Omental fat pad (tissue), 3 donors: ENCODE measurements at regions not wholly inside any gene's neighbourhood (a gene's known extent, or its start where the extent isn't known, plus 50 kb on each side); places are given as distances from the start of the nearest gene placed in this dataset.

ENCODE experiments used
- ATAC-seq: fragments of 150-250 bp; one replicate; pipeline ENCODE4 v1.9.1; 2016; ENCODE audit warnings: mild to moderate bottlenecking, moderate library complexity; ENCODE audit not compliant: low FRiP score
- DNase-seq: peaks from one replicate; pipeline ENCODE4 v3.0.0-alpha.2; 2019; ENCODE audit warnings: low spot score
- TF ChIP-seq, protein P1 (sequence below), 3 donors: fragments of 450-650 bp; IDR thresholded peaks; one replicate each; pipeline ENCODE4 v1.5.1; 2016 to 2017; ENCODE audit warnings: antibody characterized with exemption in 3 of 3, mild to moderate bottlenecking in 3 of 3, moderate library complexity in 2 of 3

DNA sequence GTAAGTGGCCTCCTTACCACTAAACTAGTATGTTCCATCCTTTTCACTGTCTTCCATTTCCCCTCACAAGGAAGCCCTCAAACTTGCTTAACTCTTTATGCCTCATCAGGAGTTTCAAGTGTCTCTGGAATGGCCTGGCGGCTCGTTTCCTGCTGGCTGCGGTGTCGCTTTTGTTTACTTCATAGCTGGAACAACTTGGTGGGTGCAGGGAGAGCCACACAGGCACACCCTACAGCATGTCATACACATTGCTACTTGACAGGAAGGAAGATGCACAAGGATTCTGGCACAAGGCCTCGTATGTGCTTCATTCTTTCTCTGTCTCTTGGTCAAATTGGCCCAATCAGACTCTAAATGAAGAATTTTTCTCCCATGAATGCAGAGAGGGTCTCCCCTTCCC lies 488.3 kb downstream of the FOXO1 start:
- TF ChIP-seq, protein P1, sequence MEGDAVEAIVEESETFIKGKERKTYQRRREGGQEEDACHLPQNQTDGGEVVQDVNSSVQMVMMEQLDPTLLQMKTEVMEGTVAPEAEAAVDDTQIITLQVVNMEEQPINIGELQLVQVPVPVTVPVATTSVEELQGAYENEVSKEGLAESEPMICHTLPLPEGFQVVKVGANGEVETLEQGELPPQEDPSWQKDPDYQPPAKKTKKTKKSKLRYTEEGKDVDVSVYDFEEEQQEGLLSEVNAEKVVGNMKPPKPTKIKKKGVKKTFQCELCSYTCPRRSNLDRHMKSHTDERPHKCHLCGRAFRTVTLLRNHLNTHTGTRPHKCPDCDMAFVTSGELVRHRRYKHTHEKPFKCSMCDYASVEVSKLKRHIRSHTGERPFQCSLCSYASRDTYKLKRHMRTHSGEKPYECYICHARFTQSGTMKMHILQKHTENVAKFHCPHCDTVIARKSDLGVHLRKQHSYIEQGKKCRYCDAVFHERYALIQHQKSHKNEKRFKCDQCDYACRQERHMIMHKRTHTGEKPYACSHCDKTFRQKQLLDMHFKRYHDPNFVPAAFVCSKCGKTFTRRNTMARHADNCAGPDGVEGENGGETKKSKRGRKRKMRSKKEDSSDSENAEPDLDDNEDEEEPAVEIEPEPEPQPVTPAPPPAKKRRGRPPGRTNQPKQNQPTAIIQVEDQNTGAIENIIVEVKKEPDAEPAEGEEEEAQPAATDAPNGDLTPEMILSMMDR (IDR thresholded peaks at IDR 0.05), result no peak
- no peak for DNase-seq
- no peak for ATAC-seq

DNA sequence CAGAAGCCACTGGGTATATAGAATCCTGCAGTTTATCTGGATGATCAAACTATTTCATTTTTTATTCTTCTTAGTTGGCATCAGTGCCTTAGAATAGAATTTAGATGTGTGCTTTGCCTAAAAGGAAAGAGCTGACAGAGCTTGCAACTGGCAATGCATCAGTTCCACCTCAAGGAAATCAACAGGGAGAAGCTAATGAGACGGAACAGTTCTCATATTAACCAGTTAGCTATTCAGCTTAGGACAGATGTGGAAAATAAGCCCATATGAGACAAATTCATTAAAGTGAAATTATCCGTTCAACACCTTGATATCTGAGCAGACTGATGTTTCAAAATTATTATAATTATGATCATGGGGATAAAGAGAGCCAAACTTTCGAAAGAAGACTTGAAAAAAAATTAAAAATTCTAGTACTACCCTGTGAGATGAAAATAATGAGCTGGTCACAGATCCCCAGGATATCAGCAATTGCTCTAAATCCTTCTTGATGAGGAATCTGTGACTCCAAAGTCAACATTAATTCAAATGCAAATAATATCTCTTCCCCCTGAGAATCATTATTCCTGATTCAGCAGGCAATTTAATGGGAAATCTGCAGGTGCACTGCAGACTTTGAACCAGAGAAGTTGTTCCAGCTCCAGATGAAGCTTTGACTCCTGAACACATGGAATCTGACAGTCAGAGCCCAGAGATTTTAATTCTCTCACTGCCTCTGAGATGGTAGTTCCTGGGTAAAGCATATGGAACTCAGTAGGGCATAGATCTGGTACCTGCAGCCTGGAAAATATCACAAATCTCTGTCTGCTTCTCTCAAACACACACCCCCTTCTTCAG lies 486.8 kb downstream of the FOXO1 start:
- ATAC-seq, result no peak

DNA sequence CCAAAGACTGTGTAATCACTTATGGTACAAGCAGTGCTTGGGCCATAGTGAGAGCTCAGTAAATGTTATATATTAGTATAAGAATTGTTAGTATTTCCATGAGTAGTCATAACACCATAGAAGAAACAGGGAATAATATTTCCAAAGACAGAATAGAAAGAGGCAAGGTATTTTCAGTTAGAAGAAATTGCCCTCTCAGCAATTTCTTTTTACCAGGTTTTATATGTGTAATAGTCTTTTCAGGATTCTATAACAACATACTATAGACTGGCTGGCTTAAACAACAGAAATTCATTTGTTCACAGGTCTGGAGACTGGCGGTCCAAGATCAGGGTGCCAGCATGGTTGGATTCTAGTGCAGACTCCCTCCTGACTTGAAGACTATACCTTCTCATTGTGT lies 485.7 kb downstream of the FOXO1 start:
- no peak for DNase-seq
- no peak for ATAC-seq
- TF ChIP-seq, protein P1 (IDR thresholded peaks at IDR 0.05), result no peak

More for the DNA sequence above, 486.8 kb downstream of the FOXO1 start:
- TF ChIP-seq, protein P1 (IDR thresholded peaks at IDR 0.05), result no peak
- DNase-seq, result no peak

DNA sequence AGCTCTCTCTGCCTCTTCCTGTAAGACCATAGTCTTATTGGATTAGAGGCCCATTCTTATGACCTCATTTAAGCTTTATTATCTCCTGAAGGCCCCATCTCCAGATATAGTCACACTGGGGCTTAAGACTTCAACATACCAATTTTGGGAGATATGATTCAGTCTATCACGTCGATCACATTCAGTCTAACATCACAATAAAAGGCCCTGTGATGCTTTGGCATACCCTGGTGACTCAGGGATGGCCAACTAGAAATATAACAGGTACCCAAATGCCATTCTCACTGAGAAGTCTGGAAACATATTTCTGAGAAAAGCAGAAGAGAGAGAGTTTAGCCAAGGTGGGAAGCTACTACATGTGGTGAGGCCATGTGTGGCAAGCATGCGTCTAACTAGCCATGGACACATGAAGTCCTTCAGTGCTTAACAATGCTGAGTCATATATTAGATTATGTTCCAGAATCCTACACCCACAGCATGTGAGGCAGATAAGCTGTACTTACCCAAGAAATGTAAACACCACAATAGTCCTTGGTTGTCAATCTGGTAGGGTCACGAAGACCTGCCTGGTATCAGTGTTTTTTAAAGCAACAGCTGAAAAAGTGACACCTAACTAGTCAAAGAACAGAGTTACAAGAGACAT lies 485.1 kb downstream of the FOXO1 start:
- TF ChIP-seq, protein P1 (IDR thresholded peaks at IDR 0.05), result no peak
- DNase-seq, result no peak
- no peak for ATAC-seq

DNA sequence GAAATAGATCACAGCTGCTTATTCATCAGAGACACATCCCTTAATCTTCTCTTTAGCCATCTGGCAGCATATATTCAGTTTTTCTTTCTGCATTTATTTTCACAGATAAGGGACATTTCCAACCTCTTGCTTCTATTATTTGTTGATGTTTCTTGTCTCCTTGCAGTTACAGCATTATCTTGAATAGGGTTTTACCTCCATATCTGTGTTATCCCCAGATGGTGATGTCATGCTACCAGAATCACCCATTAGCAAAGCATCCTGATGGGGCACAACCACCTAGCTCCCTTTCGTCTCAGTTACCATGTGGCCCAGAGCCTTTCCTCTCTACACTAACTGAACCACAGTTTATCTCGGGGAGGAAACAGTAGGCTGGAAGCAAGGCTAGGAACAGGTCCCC lies 483.9 kb downstream of the FOXO1 start:
- TF ChIP-seq, protein P1 (IDR thresholded peaks at IDR 0.05), result no peak
- DNase-seq, result no peak
- ATAC-seq, result no peak

DNA sequence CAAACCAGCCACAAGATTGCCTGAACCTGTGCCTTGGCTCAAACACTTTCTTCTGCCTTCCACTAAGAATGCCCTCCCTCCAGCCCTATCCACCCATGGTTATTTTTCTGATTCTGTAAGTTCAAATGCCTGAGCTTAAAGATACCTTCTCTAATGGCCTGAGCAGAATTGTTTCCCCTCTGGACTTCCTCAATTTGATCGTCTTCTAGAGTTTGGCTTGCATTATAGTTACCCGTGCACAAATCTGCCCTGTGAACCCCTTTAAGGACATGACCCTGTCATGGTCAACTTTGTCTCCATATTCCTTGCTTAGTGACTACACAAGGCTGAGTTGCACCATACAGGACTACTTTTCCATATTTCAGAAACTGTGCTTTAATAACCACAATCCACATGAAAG lies 481.0 kb downstream of the FOXO1 start:
- DNase-seq (no peak), ATAC-seq (no peak)
- TF ChIP-seq, protein P1 (IDR thresholded peaks at IDR 0.05), result no peak

DNA sequence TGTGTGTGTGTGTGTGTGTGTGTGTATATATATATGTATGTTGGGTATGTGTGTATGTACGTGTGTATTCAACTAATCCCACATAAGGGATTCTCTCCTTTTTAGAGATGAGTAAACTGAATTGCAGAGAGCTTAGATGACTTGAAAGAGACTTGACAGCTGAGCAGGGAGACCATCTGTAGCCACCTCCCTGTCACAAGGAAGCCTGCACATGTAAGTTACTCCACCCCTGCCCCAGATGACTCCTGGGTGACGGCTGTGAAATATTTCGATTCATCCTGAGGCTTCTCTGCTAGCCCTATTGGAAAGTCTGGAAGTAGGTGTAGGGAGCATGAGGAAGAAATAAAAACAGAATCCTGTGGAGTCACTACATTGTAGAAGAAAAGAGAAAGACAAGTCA lies 480.4 kb downstream of the FOXO1 start:
- ATAC-seq (no peak), DNase-seq (no peak)
- TF ChIP-seq, protein P1 (IDR thresholded peaks at IDR 0.05), result no peak
